Motor neuron (in vitro differentiated cells): ENCODE measurements at regions not wholly inside any gene's neighbourhood (a gene's known extent, or its start where the extent isn't known, plus 50 kb on each side); places are given as distances from the start of the nearest gene placed in this dataset.
"Not testable (repeated sequence)": the region's sequence is repeated elsewhere in the genome, so short reads cannot be mapped to it uniquely, and the experiment has no call there.

Experiments used
- ATAC-seq, 8 experiments: fragments of 200-7000 bp; cut with Tn5 transposase; replicated peaks in 6 of 8; 2 replicates each; pipeline ENCODE4 v1.8.0; 2021; ENCODE audit warnings: mild to moderate bottlenecking in 8 of 8, moderate library complexity in 8 of 8
- H3K27ac ChIP-seq, 2 donors: fragments of 250-450 bp; sonication (Bioruptor Pico); 2 replicates each; pipeline ENCODE4 v1.9.0; 2021; ENCODE audit warnings: antibody characterized with exemption in 2 of 2, mild to moderate bottlenecking in 2 of 2, moderate library complexity in 1 of 2
- H3K4me1 ChIP-seq, 2 donors: fragments of 250-450 bp; sonication (Bioruptor Pico); replicated peaks in 1 of 2; 2 replicates each; pipeline ENCODE4 v1.6.1; 2021; ENCODE audit warnings: antibody characterized with exemption in 2 of 2, mild to moderate bottlenecking in 2 of 2, moderate library complexity in 1 of 2
- H3K4me3 ChIP-seq, 5 donors: fragments of 250-450 bp; sonication (Bioruptor Pico); 2 replicates each; pipeline ENCODE4 v1.9.0; 2021; ENCODE audit warnings: antibody characterized with exemption in 5 of 5, mild to moderate bottlenecking in 5 of 5, moderate library complexity in 4 of 5
- WGBS, 10 experiments: fragments of 450-650 bp; shearing (Covaris generic); methylation state at CpG; one replicate each; pipeline ENCODE4 v1.0.0; 2022; 5-methylcytosine and 5-hydroxymethylcytosine counted together
- in situ Hi-C, 9 experiments: fragments of 400-800 bp; cut with MboI; loops; one replicate each; pipeline ENCODE4 v1.15.0; 2021; ENCODE audit warnings: low sequenced_read_pairs in 9 of 9, low pct_unique_long_range_greater_than_20kb in 2 of 9; ENCODE audit not compliant: unreplicated experiment in 9 of 9

GRCh38 chr12:5308996-5309395 is 122.9 kb upstream of the NTF3 start:
- in situ Hi-C loops: no loop called here
- H3K4me3 ChIP-seq: no peak overlapping the region
- H3K4me1 ChIP-seq: no peaks in the 10 kb centered on the region
- 0 to 100% (median 71%) methylated on average over 1 to 5 of the region's 8 CpGs; no CpG with 5 or more reads in 2 of the 10 experiments for WGBS, 10 experiments
- H3K27ac ChIP-seq: no peak overlapping the region
- ATAC-seq: peak in 1 of 8 experiments; percentile 66

- no peak overlapping the region for H3K27ac ChIP-seq
- H3K4me1 ChIP-seq: no peaks in the 10 kb centered on the region
- in situ Hi-C loops: no loop called here
- H3K4me3 ChIP-seq: no peak overlapping the region
- WGBS, 10 experiments: 13 to 96% (median 68%) methylated on average over 2 to 8 of the region's 8 CpGs; no CpG with 5 or more reads in 2 of the 10 experiments
- ATAC-seq: peak in 6 of 8 experiments; percentile 39 to 82 (median 52)
Observed at GRCh38 chr12:5309654-5310053, 122.3 kb upstream of the NTF3 start.

GRCh38 chr12:5310151-5310550 is 121.8 kb upstream of the NTF3 start:
- Histone ChIP-seq H3K27ac (no peak overlapping the region), H3K4me1 (no peaks in the 10 kb centered on the region), H3K4me3 (no peak overlapping the region)
- ATAC-seq: no peak
- in situ Hi-C loops: no loop called here
- 15 to 100% (median 100%) methylated on average over 1 of the region's 1 CpG; no CpG with 5 or more reads in 1 of the 10 experiments for WGBS, 10 experiments

- ATAC-seq: no peak
- Histone ChIP-seq H3K27ac (no peak overlapping the region), H3K4me1 (no peaks in the 10 kb centered on the region), H3K4me3 (no peak overlapping the region)
- in situ Hi-C loops: no loop called here
Observed at GRCh38 chr12:5317556-5317955, 114.4 kb upstream of the NTF3 start.

GRCh38 chr12:5318874-5319273 is 113.0 kb upstream of the NTF3 start:
- in situ Hi-C loops: no loop called here
- H3K4me3 ChIP-seq: no peak overlapping the region
- H3K4me1 ChIP-seq: no peaks in the 10 kb centered on the region
- no peak overlapping the region for H3K27ac ChIP-seq
- ATAC-seq: peak in 4 of 8 experiments; percentile 35 to 100 (median 74)

GRCh38 chr12:5328669-5329517 is 103.0 kb upstream of the NTF3 start:
- in situ Hi-C loops: no loop called here
- Histone ChIP-seq H3K27ac (no peak overlapping the region), H3K4me1 (no peaks in the 10 kb centered on the region), H3K4me3 (no peak overlapping the region)
- no peak for ATAC-seq
- 29 to 100% (median 68%) methylated on average over 2 to 6 of the region's 7 CpGs; no CpG with 5 or more reads in 2 of the 10 experiments for WGBS, 10 experiments

- no peak overlapping the region for H3K27ac ChIP-seq
- no peaks in the 10 kb centered on the region for H3K4me1 ChIP-seq
- no peak overlapping the region for H3K4me3 ChIP-seq
- in situ Hi-C loops: no loop called here
- ATAC-seq: no peak
- WGBS, 10 experiments: 42 to 100% (median 60%) methylated on average over 1 to 3 of the region's 3 CpGs; no CpG with 5 or more reads in 4 of the 10 experiments
Observed at GRCh38 chr12:5332551-5332950, 99.4 kb upstream of the NTF3 start.

- WGBS, 10 experiments: 0 to 100% (median 60%) methylated on average over 1 to 5 of the region's 7 CpGs; no CpG with 5 or more reads in 5 of the 10 experiments
- Histone ChIP-seq H3K4me3 (no peak overlapping the region), H3K4me1 (no peaks in the 10 kb centered on the region), H3K27ac (no peak overlapping the region)
- in situ Hi-C loops: no loop called here
- no peak for ATAC-seq
Observed at GRCh38 chr12:5333096-5333495, 98.8 kb upstream of the NTF3 start.

GRCh38 chr12:5335069-5335468 is 96.8 kb upstream of the NTF3 start:
- in situ Hi-C loops: no loop called here
- Histone ChIP-seq H3K4me3 (no peak overlapping the region), H3K27ac (no peak overlapping the region), H3K4me1 (no peaks in the 10 kb centered on the region)
- WGBS, 10 experiments: 25 to 92% (median 71%) methylated on average over 1 to 2 of the region's 2 CpGs; no CpG with 5 or more reads in 3 of the 10 experiments
- peak in 3 of 8 experiments; percentile 79 to 100 (median 99) for ATAC-seq

GRCh38 chr12:5341086-5341485 is 90.8 kb upstream of the NTF3 start:
- ATAC-seq, H3K4me3 ChIP-seq, H3K27ac ChIP-seq, H3K4me1 ChIP-seq, in situ Hi-C loops: not testable (repeated sequence)
- no CpG with 5 or more reads among the region's 2 CpGs for WGBS, 10 experiments

GRCh38 chr12:5343711-5344110 is 88.2 kb upstream of the NTF3 start:
- 0 to 90% (median 74%) methylated on average over 1 to 3 of the region's 3 CpGs; no CpG with 5 or more reads in 4 of the 10 experiments for WGBS, 10 experiments
- peak in 2 of 8 experiments; percentile 30 to 36 for ATAC-seq
- Histone ChIP-seq H3K4me1 (no peaks in the 10 kb centered on the region), H3K27ac (no peak overlapping the region), H3K4me3 (no peak overlapping the region)
- in situ Hi-C loops: no loop called here

- 0 to 100% (median 82%) methylated on average over 1 to 4 of the region's 4 CpGs for WGBS, 10 experiments
- H3K27ac ChIP-seq: no peak overlapping the region
- in situ Hi-C loops: no loop called here
- ATAC-seq: no peak
- H3K4me1 ChIP-seq: no peaks in the 10 kb centered on the region
- no peak overlapping the region for H3K4me3 ChIP-seq
Observed at GRCh38 chr12:5344131-5344530, 87.8 kb upstream of the NTF3 start.

- H3K4me1 ChIP-seq: no peaks in the 10 kb centered on the region
- in situ Hi-C loops: no loop called here
- no peak for ATAC-seq
Observed at GRCh38 chr12:5345534-5345933, 86.4 kb upstream of the NTF3 start.

GRCh38 chr12:5348057-5348456 is 83.9 kb upstream of the NTF3 start:
- Histone ChIP-seq H3K4me3 (no peak overlapping the region), H3K4me1 (no peaks in the 10 kb centered on the region), H3K27ac (no peak overlapping the region)
- WGBS, 10 experiments: 0 to 59% (median 35%) methylated on average over 1 to 3 of the region's 3 CpGs; no CpG with 5 or more reads in 2 of the 10 experiments
- in situ Hi-C loops: no loop called here
- ATAC-seq: peak in 1 of 8 experiments; percentile 24

More at GRCh38 chr12:5345534-5345933, 86.4 kb upstream of the NTF3 start:
- Histone ChIP-seq H3K27ac (no peak overlapping the region), H3K4me3 (no peak overlapping the region)
